ENCODE measurements at regions not wholly inside any gene's neighbourhood (a gene's known extent, or its start where the extent isn't known, plus 50 kb on each side); places are given as distances from the start of the nearest gene placed in this dataset.

DNA sequence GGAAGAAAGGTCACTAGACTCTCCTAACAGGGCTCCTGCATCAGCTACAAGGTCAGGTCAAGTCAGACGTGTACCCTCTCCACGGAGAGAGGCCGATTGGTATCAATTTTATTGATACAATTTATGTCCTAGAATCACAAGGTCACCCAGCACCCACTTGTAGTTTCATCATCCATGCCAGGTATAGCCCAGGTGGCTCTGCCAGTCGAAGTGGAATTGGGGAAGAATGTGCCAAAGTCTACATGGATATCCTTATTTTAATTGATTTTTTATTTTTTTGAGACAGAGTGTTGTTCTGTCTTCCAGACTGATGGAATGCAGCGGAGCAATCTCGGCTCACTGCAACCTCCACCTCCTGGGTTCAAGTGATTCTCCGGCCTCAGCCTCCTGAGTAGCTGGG, 334.1 kb downstream of the SHANK2 start:
- H3K4me3 ChIP-seq (ENCODE audit: low read depth, low read length), result no peak overlapping the region
- no peak overlapping the region for H3K9ac ChIP-seq (ENCODE audit: low read depth, low read length)
- peaks cover 3% of the 10 kb centered on the region for H3K9me3 ChIP-seq (ENCODE audit: control insufficient read depth, insufficient read depth, low read length)
- no peaks in the 10 kb centered on the region for H3K4me1 ChIP-seq (ENCODE audit: control insufficient read depth, insufficient read depth, low read length)
- no peaks in the 10 kb centered on the region for H3K27me3 ChIP-seq (ENCODE audit: control insufficient read depth, insufficient read depth, low read length)
- H3K36me3 ChIP-seq (ENCODE audit: control insufficient read depth, insufficient read depth, low read length), result no peaks in the 10 kb centered on the region

GRCh38 chr11:70921804-70922203, 330.6 kb downstream of the SHANK2 start:
- Histone ChIP-seq H3K9me3 (ENCODE audit: control insufficient read depth, insufficient read depth, low read length) (peaks cover 3% of the 10 kb centered on the region), H3K4me3 (ENCODE audit: low read depth, low read length) (no peak overlapping the region), H3K27me3 (ENCODE audit: control insufficient read depth, insufficient read depth, low read length) (no peaks in the 10 kb centered on the region), H3K36me3 (ENCODE audit: control insufficient read depth, insufficient read depth, low read length) (no peaks in the 10 kb centered on the region), H3K4me1 (ENCODE audit: control insufficient read depth, insufficient read depth, low read length) (no peaks in the 10 kb centered on the region), H3K9ac (ENCODE audit: low read depth, low read length) (no peak overlapping the region)

DNA sequence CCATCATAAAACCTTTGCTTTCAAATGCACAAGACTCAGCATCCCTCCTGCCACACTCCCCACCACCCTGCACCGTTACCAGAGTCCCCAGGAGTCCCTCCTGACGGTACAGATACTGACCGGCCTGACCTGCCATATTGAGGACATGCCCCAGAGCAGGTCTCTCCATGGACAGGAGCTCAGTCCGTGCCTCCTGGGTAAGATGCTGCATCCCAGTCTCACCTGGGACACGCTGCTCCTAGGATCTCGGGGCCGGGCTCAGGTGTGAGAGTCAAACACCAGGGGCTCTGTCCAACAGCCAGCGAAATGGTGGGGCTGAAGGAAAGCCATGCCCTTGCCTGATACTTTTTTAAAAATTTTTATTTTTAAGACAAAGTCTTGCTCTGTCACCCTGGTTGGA, 328.3 kb downstream of the SHANK2 start:
- Histone ChIP-seq H3K4me1 (ENCODE audit: control insufficient read depth, insufficient read depth, low read length) (peaks cover 3% of the 10 kb centered on the region), H3K36me3 (ENCODE audit: control insufficient read depth, insufficient read depth, low read length) (no peaks in the 10 kb centered on the region), H3K4me3 (ENCODE audit: low read depth, low read length) (no peak overlapping the region), H3K27me3 (ENCODE audit: control insufficient read depth, insufficient read depth, low read length) (no peaks in the 10 kb centered on the region), H3K9ac (ENCODE audit: low read depth, low read length) (no peak overlapping the region), H3K9me3 (ENCODE audit: control insufficient read depth, insufficient read depth, low read length) (peaks cover 3% of the 10 kb centered on the region)

DNA sequence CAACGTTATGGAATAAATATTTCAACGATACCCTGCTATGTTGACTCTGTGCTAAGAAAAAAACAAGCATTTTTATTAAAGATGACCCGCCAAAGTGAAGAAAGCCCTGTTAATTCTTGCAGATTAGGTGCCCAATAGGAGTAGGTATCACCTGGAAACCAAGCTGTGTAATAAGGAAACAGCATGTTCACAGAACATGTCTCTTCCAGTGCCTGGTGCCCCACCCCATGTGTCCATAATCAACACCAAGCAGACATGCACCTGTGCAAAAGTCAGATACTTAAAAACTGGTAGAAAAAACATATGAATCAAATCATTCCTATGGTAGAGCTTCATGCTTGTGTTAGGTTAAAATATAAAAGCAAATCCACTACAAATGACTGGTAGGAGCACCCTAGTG, 327.1 kb downstream of the SHANK2 start:
- no peaks in the 10 kb centered on the region for H3K36me3 ChIP-seq (ENCODE audit: control insufficient read depth, insufficient read depth, low read length)

GRCh38 chr11:70926543-70927201, 325.7 kb downstream of the SHANK2 start:
- no peak overlapping the region for H3K4me3 ChIP-seq (ENCODE audit: low read depth, low read length)
- no peaks in the 10 kb centered on the region for H3K36me3 ChIP-seq (ENCODE audit: control insufficient read depth, insufficient read depth, low read length)
- H3K9me3 ChIP-seq (ENCODE audit: control insufficient read depth, insufficient read depth, low read length), result peaks cover 3% of the 10 kb centered on the region
- H3K9ac ChIP-seq (ENCODE audit: low read depth, low read length), result no peak overlapping the region
- peaks cover 5% of the 10 kb centered on the region for H3K4me1 ChIP-seq (ENCODE audit: control insufficient read depth, insufficient read depth, low read length)
- H3K27me3 ChIP-seq (ENCODE audit: control insufficient read depth, insufficient read depth, low read length), result no peaks in the 10 kb centered on the region

More for the DNA sequence above, 327.1 kb downstream of the SHANK2 start:
- H3K4me3 ChIP-seq (ENCODE audit: low read depth, low read length), result no peak overlapping the region
- H3K4me1 ChIP-seq (ENCODE audit: control insufficient read depth, insufficient read depth, low read length), result peaks cover 5% of the 10 kb centered on the region
- H3K9me3 ChIP-seq (ENCODE audit: control insufficient read depth, insufficient read depth, low read length), result peaks cover 3% of the 10 kb centered on the region
- H3K9ac ChIP-seq (ENCODE audit: low read depth, low read length), result no peak overlapping the region
- H3K27me3 ChIP-seq (ENCODE audit: control insufficient read depth, insufficient read depth, low read length), result no peaks in the 10 kb centered on the region

DNA sequence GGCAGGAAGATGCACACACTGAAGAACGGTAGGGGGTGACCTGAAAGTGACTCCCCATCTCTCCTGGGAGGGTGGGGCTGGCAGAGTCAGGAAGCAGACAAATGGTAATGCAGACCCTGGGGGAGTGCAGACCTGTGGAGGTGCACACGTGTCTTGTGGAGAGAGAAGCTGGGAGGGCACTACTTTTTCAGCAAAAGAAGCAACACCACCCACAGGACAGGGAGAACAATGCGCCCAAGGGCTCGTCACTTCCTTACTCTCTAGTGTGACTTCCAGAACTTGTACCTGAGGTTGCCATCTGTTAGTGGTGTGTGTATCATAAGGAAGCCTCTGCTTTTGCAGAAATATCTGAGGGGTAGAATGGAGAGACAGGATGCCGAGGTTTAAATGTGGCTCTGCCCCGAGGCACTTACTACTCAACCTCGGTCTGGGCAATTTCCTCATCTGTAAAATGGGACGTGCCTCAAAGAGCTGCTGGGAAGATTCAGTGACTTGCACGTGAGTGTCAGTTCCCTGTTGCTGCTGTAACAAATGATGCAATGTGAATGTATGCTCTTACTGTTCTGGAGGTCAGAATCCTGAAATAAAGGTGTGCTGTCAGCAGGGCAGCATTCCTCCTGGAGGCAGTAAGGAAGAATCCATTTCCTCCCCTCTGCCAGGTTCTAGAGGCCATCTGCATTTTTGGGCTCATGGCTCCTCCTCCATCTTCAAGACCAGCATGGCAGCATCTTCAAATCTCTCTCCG, 323.4 kb downstream of the SHANK2 start:
- Histone ChIP-seq H3K4me3 (ENCODE audit: low read depth, low read length) (no peak overlapping the region), H3K9ac (ENCODE audit: low read depth, low read length) (no peak overlapping the region), H3K4me1 (ENCODE audit: control insufficient read depth, insufficient read depth, low read length) (peaks cover 5% of the 10 kb centered on the region), H3K27me3 (ENCODE audit: control insufficient read depth, insufficient read depth, low read length) (no peaks in the 10 kb centered on the region), H3K9me3 (ENCODE audit: control insufficient read depth, insufficient read depth, low read length) (no peaks in the 10 kb centered on the region), H3K36me3 (ENCODE audit: control insufficient read depth, insufficient read depth, low read length) (no peaks in the 10 kb centered on the region)

DNA sequence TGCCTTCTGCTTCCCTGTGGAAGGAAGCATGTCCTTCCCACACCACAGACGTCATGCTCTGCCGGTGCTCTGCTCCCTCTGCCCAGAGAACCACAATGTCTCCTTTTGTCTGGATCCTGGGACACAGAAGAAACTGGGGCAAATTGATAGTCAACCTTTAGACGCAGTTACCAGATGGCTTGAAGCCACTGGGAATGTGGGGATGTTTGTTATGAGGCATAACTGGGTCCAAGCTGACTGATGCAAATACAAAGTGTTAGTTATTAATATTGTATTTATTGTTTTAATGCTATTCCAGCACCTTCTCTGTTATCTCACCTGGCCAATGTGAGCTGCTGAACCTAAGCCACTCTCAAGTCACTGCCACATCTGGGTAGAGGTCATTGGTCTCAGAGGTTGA, 322.2 kb downstream of the SHANK2 start:
- Histone ChIP-seq H3K9ac (ENCODE audit: low read depth, low read length) (no peak overlapping the region), H3K36me3 (ENCODE audit: control insufficient read depth, insufficient read depth, low read length) (no peaks in the 10 kb centered on the region), H3K27me3 (ENCODE audit: control insufficient read depth, insufficient read depth, low read length) (no peaks in the 10 kb centered on the region), H3K4me3 (ENCODE audit: low read depth, low read length) (no peak overlapping the region), H3K4me1 (ENCODE audit: control insufficient read depth, insufficient read depth, low read length) (peaks cover 5% of the 10 kb centered on the region), H3K9me3 (ENCODE audit: control insufficient read depth, insufficient read depth, low read length) (no peaks in the 10 kb centered on the region)

DNA sequence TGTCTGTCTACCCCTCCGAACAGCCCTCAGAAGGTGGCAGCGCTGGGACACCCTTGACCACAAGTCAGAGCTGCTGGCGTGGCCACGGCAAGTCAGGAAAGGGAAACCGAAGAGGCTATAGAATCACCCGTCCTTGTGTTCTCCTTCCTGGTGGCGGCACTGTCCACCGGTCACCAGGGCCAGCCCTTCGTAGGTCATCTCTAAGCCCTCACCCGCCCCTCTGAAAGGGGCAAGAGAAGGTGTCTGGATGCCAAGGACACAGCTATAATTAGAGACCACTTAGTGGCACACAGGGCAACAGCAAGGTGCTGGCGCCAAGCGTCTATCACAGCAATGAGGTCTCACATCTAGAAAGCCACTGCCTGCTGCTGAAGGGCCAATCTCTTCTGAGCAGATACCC, 320.9 kb downstream of the SHANK2 start:
- Histone ChIP-seq H3K27me3 (ENCODE audit: control insufficient read depth, insufficient read depth, low read length) (no peaks in the 10 kb centered on the region), H3K9me3 (ENCODE audit: control insufficient read depth, insufficient read depth, low read length) (no peaks in the 10 kb centered on the region), H3K4me3 (ENCODE audit: low read depth, low read length) (no peak overlapping the region), H3K4me1 (ENCODE audit: control insufficient read depth, insufficient read depth, low read length) (peaks cover 5% of the 10 kb centered on the region), H3K9ac (ENCODE audit: low read depth, low read length) (no peak overlapping the region), H3K36me3 (ENCODE audit: control insufficient read depth, insufficient read depth, low read length) (no peaks in the 10 kb centered on the region)

- no peak overlapping the region for H3K9ac ChIP-seq (ENCODE audit: low read depth, low read length)
- peaks cover 2% of the 10 kb centered on the region for H3K4me1 ChIP-seq (ENCODE audit: control insufficient read depth, insufficient read depth, low read length)
- no peak overlapping the region for H3K4me3 ChIP-seq (ENCODE audit: low read depth, low read length)
- no peaks in the 10 kb centered on the region for H3K27me3 ChIP-seq (ENCODE audit: control insufficient read depth, insufficient read depth, low read length)
- H3K9me3 ChIP-seq (ENCODE audit: control insufficient read depth, insufficient read depth, low read length), result no peaks in the 10 kb centered on the region
- H3K36me3 ChIP-seq (ENCODE audit: control insufficient read depth, insufficient read depth, low read length), result no peaks in the 10 kb centered on the region
Observed at GRCh38 chr11:70933981-70934583, 318.3 kb downstream of the SHANK2 start.

GRCh38 chr11:70935006-70935768, 317.2 kb downstream of the SHANK2 start:
- H3K9me3 ChIP-seq (ENCODE audit: control insufficient read depth, insufficient read depth, low read length), result no peaks in the 10 kb centered on the region

GRCh38 chr11:70942593-70942992, 309.8 kb downstream of the SHANK2 start:
- Histone ChIP-seq H3K36me3 (ENCODE audit: control insufficient read depth, insufficient read depth, low read length) (peaks cover 5% of the 10 kb centered on the region), H3K27me3 (ENCODE audit: control insufficient read depth, insufficient read depth, low read length) (no peaks in the 10 kb centered on the region), H3K4me3 (ENCODE audit: low read depth, low read length) (no peak overlapping the region), H3K9me3 (ENCODE audit: control insufficient read depth, insufficient read depth, low read length) (peaks cover 5% of the 10 kb centered on the region), H3K9ac (ENCODE audit: low read depth, low read length) (no peak overlapping the region), H3K4me1 (ENCODE audit: control insufficient read depth, insufficient read depth, low read length) (no peaks in the 10 kb centered on the region)

More at GRCh38 chr11:70935006-70935768, 317.2 kb downstream of the SHANK2 start:
- no peak overlapping the region for H3K9ac ChIP-seq (ENCODE audit: low read depth, low read length)
- H3K27me3 ChIP-seq (ENCODE audit: control insufficient read depth, insufficient read depth, low read length), result no peaks in the 10 kb centered on the region
- no peak overlapping the region for H3K4me3 ChIP-seq (ENCODE audit: low read depth, low read length)
- H3K36me3 ChIP-seq (ENCODE audit: control insufficient read depth, insufficient read depth, low read length), result no peaks in the 10 kb centered on the region
- no peaks in the 10 kb centered on the region for H3K4me1 ChIP-seq (ENCODE audit: control insufficient read depth, insufficient read depth, low read length)

Data from iPS-15b (cell line).